Ishikawa (cell line): ENCODE measurements at regions not wholly inside any gene's neighbourhood (a gene's known extent, or its start where the extent isn't known, plus 50 kb on each side); places are given as distances from the start of the nearest gene placed in this dataset.

Experiments used
- CEBPB ChIP-seq: IDR thresholded peaks from 2 replicates; pipeline ENCODE4 v1.6.1; 2012
- CREB1 ChIP-seq: IDR thresholded peaks from 2 replicates; pipeline ENCODE4 v1.6.1; 2012; ENCODE audit warnings: low read depth
- EGR1 ChIP-seq: IDR thresholded peaks from 2 replicates; pipeline ENCODE4 v1.6.1; 2012
- EP300 ChIP-seq: IDR thresholded peaks from 2 replicates; pipeline ENCODE4 v1.6.1; 2012; ENCODE audit warnings: borderline replicate concordance
- FOXM1 ChIP-seq: IDR thresholded peaks from 2 replicates; pipeline ENCODE4 v1.6.1; 2012; ENCODE audit warnings: low read depth, borderline replicate concordance
- NFIC ChIP-seq: IDR thresholded peaks from 2 replicates; pipeline ENCODE4 v1.6.1; 2012
- TAF1 ChIP-seq: IDR thresholded peaks from 2 replicates; pipeline ENCODE4 v1.6.1; 2012; ENCODE audit warnings: low read depth, mild to moderate bottlenecking
- TEAD4 ChIP-seq: IDR thresholded peaks from 2 replicates; pipeline ENCODE4 v1.6.1; 2012
- USF1 ChIP-seq: IDR thresholded peaks from 2 replicates; pipeline ENCODE4 v1.6.1; 2012
- YY1 ChIP-seq: IDR thresholded peaks from 2 replicates; pipeline ENCODE4 v1.6.1; 2012; ENCODE audit warnings: low read depth
- ZBTB7A ChIP-seq: IDR thresholded peaks from 2 replicates; pipeline ENCODE4 v1.6.1; 2012; ENCODE audit warnings: low read depth
- TF ChIP-seq, protein P1 (sequence below): IDR thresholded peaks from 2 replicates; pipeline ENCODE4 v1.6.1; 2012; ENCODE audit warnings: low read depth, mild to moderate bottlenecking

- no peak for TF ChIP-seq EGR1
- no peak for TF ChIP-seq YY1
- TF ChIP-seq TAF1 = no peak
- TF ChIP-seq, protein P1, sequence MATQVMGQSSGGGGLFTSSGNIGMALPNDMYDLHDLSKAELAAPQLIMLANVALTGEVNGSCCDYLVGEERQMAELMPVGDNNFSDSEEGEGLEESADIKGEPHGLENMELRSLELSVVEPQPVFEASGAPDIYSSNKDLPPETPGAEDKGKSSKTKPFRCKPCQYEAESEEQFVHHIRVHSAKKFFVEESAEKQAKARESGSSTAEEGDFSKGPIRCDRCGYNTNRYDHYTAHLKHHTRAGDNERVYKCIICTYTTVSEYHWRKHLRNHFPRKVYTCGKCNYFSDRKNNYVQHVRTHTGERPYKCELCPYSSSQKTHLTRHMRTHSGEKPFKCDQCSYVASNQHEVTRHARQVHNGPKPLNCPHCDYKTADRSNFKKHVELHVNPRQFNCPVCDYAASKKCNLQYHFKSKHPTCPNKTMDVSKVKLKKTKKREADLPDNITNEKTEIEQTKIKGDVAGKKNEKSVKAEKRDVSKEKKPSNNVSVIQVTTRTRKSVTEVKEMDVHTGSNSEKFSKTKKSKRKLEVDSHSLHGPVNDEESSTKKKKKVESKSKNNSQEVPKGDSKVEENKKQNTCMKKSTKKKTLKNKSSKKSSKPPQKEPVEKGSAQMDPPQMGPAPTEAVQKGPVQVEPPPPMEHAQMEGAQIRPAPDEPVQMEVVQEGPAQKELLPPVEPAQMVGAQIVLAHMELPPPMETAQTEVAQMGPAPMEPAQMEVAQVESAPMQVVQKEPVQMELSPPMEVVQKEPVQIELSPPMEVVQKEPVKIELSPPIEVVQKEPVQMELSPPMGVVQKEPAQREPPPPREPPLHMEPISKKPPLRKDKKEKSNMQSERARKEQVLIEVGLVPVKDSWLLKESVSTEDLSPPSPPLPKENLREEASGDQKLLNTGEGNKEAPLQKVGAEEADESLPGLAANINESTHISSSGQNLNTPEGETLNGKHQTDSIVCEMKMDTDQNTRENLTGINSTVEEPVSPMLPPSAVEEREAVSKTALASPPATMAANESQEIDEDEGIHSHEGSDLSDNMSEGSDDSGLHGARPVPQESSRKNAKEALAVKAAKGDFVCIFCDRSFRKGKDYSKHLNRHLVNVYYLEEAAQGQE = no peak
- no peak for TF ChIP-seq CEBPB
- no peak for TF ChIP-seq ZBTB7A
- TF ChIP-seq TEAD4 = no peak
- no peak for TF ChIP-seq NFIC
- no peak for TF ChIP-seq CREB1
- TF ChIP-seq FOXM1 = no peak
- TF ChIP-seq USF1 = no peak
- no peak for TF ChIP-seq EP300
These were observed 74.3 kb downstream of the ANKRD7 start for GRCh38 chr7:118298771-118299170.
